Panc1 (cell line): ENCODE measurements at regions not wholly inside any gene's neighbourhood (a gene's known extent, or its start where the extent isn't known, plus 50 kb on each side); places are given as distances from the start of the nearest gene placed in this dataset.

Experiments
- POLR2AphosphoS5 ChIP-seq: IDR thresholded peaks from 2 replicates; pipeline ENCODE4 v1.6.1; 2012; ENCODE audit warnings: mild to moderate bottlenecking, low read depth, low read length, moderate library complexity
- SIN3A ChIP-seq: IDR thresholded peaks from 2 replicates; pipeline ENCODE4 v1.6.1; 2012; ENCODE audit warnings: low read depth, mild to moderate bottlenecking, low read length, moderate library complexity, borderline replicate concordance; ENCODE audit not compliant: insufficient read depth
- TCF7L2 ChIP-seq: IDR thresholded peaks from 2 replicates; pipeline ENCODE4 v1.6.1; 2011; ENCODE audit warnings: mild to moderate bottlenecking, low read depth, low read length, inconsistent platforms
- TF ChIP-seq, protein P1 (sequence below): fragments of 450-650 bp; IDR thresholded peaks from 2 replicates; pipeline ENCODE4 v1.5.1; 2017; ENCODE audit warnings: mild to moderate bottlenecking
- TF ChIP-seq, protein P2 (sequence below), 2 experiments: IDR thresholded peaks; 2 replicates each; pipeline ENCODE4 v1.6.1; 2011 to 2012; ENCODE audit warnings: low read depth in 2 of 2, control low read depth in 1 of 2, low read length in 1 of 2, mild to moderate bottlenecking in 1 of 2, moderate library complexity in 1 of 2; ENCODE audit not compliant: insufficient read depth in 1 of 2

DNA sequence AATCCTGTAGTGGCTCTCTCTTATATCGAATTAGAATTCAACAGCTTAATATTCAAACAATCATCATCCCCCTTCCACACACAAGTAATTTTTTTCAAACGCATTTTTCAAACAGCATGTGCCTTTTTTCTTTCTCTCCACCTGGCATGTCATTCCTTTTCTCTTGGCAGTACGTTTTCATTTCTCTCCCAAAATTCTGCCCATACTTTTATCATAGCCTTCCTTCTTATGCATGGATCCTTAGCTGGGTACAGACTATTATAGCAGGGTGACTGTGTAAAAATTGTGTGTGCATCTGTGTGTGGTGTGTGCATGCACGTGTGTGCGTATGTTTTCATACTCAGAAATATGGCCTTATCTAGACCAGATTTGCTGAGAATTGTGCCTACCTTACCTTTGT, 184.3 kb downstream of the ZC3H11B start:
- TF ChIP-seq, protein P1, sequence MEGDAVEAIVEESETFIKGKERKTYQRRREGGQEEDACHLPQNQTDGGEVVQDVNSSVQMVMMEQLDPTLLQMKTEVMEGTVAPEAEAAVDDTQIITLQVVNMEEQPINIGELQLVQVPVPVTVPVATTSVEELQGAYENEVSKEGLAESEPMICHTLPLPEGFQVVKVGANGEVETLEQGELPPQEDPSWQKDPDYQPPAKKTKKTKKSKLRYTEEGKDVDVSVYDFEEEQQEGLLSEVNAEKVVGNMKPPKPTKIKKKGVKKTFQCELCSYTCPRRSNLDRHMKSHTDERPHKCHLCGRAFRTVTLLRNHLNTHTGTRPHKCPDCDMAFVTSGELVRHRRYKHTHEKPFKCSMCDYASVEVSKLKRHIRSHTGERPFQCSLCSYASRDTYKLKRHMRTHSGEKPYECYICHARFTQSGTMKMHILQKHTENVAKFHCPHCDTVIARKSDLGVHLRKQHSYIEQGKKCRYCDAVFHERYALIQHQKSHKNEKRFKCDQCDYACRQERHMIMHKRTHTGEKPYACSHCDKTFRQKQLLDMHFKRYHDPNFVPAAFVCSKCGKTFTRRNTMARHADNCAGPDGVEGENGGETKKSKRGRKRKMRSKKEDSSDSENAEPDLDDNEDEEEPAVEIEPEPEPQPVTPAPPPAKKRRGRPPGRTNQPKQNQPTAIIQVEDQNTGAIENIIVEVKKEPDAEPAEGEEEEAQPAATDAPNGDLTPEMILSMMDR: no peak
- TF ChIP-seq SIN3A (no peak), POLR2AphosphoS5 (no peak), TCF7L2 (no peak)
- TF ChIP-seq, protein P2, sequence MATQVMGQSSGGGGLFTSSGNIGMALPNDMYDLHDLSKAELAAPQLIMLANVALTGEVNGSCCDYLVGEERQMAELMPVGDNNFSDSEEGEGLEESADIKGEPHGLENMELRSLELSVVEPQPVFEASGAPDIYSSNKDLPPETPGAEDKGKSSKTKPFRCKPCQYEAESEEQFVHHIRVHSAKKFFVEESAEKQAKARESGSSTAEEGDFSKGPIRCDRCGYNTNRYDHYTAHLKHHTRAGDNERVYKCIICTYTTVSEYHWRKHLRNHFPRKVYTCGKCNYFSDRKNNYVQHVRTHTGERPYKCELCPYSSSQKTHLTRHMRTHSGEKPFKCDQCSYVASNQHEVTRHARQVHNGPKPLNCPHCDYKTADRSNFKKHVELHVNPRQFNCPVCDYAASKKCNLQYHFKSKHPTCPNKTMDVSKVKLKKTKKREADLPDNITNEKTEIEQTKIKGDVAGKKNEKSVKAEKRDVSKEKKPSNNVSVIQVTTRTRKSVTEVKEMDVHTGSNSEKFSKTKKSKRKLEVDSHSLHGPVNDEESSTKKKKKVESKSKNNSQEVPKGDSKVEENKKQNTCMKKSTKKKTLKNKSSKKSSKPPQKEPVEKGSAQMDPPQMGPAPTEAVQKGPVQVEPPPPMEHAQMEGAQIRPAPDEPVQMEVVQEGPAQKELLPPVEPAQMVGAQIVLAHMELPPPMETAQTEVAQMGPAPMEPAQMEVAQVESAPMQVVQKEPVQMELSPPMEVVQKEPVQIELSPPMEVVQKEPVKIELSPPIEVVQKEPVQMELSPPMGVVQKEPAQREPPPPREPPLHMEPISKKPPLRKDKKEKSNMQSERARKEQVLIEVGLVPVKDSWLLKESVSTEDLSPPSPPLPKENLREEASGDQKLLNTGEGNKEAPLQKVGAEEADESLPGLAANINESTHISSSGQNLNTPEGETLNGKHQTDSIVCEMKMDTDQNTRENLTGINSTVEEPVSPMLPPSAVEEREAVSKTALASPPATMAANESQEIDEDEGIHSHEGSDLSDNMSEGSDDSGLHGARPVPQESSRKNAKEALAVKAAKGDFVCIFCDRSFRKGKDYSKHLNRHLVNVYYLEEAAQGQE (IDR thresholded peaks at IDR 0.05; ENCODE audit: insufficient read depth in 1 of 2, low read depth in 2 of 2, low read length in 1 of 2): no peak
